GM21529 (cell line): ENCODE measurements at regions not wholly inside any gene's neighbourhood (a gene's known extent, or its start where the extent isn't known, plus 50 kb on each side); places are given as distances from the start of the nearest gene placed in this dataset.
"Not testable (repeated sequence)": the region's sequence is repeated elsewhere in the genome, so short reads cannot be mapped to it uniquely, and the experiment has no call there.

Experiments used
- ATAC-seq: cut with Tn5 transposase; IDR thresholded peaks from one replicate; pipeline ENCODE4 v1.9.1; 2021; ENCODE audit not compliant: unreplicated experiment

DNA sequence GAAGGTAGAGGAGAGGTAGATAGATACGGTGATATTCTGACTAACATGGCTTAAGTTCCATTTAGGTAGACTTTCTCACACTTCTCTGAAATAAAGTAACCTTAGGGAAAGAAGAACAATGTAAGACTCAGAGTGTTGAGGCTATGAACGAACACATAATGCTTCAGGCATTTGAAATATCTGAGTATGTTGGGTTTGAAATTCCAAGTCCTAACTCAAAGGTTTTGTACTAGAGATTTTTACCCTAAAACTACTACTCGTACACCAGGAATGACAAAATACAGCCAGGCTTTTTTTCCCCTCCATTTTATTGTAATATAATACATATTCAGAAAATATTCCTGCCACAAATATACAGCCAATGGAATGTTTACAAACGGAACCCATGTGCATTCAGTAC lies 592.6 kb downstream of the ETS1 start:
- ATAC-seq: no peak

DNA sequence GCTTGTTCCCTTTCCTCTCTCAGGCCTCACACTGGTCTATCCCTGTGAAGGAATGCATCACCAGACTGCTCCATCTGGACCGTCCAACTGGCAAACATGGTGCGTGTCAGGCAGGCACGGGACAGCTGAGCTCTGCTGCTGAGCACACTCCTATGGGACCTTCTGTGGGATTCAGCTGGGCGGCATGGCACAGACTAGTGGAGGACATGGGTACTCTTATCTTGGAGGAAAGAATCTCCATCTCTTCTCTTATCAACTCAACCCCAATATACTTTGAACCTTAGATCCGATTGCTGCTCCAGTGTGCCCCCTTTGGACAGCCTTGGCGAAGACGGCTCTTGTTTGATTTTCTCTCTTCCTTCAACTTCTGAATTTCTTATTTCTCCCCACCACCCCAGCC lies 593.6 kb downstream of the ETS1 start:
- ATAC-seq: no peak

DNA sequence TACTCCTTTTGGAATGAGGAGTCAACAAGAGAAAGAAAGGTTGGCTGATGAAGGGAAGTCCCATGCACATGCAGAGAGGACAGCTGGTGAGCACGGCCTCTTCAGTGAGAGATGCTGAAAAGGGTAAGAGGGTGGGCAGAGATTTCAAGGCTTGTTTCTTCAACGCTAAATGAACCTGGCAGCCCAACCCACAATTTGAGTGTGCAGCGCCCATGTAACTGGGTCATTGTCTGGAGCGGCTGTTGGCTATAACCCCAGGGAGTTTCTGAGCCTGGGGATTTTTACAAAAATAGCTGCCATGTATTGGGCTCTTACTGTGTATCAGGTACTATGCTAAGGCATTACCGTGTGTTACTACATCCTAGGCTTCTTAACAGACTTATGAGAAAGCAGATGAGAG lies 594.1 kb downstream of the ETS1 start:
- no peak for ATAC-seq

DNA sequence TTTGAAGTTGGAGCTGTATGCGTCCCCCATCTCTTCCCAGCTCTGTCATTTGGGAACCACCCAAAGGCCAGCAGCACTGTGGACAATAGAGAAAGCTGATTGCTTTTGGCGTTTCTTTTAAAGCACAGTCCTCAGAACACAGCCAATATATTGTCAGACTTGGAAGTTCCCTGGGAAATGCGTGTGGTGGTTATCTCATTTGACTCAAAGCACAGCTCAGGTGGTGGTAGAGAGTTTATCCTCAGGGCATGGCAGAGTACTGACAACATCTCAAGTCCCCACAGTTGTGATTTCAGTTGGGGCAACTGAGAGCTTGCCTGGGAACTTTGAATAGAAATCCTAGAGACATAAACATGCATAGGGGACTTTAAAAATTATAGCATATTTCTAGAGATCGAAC lies 601.3 kb downstream of the ETS1 start:
- no peak for ATAC-seq

DNA sequence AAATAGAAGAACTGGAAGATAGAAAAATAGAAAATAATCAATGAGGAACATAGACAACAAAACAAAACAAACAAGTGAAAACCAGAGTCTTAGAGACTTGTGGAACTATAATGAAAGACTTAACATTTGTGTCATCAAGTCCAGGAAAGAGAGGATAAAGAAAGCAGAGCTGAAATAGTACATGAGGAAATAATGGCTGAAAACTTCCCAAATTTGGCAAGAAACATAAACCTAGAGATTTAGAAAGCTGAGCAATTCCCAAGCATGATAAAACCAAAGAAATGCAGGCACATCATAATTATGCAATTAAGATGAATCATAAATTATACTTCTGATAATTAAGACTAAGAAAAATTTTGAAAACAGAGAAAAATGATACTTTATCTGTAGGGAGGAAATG lies 614.5 kb downstream of the ETS1 start:
- ATAC-seq: no peak

DNA sequence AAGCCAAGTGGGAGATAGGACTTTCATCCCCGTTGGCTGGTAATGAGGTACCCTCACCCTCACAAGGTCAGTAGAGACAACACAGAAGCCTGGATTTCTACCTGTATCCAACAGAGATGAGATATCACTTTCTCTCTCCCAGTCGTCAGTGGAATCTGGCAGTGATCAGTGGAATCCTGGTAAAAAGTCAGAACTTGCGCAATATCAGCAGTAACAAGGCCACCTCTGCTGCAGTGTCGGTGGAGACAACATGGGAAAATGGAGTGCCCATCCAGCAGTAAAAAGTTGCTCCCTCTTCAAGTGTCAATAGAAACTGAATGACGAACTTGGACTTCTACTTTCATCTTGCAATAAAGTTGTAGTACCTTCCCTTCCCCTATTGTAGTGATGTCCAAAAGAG lies 615.9 kb downstream of the ETS1 start:
- no peak for ATAC-seq

DNA sequence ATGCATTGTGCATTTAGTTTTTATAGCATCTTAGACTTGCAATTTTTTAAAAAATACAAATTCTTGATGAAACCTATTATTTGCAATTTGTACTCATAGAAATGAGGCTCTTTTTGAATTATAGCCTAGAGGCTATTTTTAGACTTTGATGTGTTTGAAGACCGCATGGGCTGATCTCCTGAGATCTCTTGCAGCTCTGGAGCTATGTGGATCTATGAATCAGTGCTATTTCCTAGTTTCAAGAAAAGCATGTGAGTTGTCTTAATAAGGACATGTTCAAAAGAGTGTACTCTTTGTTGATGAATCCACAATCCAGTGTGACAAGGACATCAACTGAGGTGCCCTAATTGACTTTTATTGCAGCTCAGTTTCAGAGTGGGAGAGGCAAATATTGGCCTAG lies 620.5 kb downstream of the ETS1 start:
- no peak for ATAC-seq

DNA sequence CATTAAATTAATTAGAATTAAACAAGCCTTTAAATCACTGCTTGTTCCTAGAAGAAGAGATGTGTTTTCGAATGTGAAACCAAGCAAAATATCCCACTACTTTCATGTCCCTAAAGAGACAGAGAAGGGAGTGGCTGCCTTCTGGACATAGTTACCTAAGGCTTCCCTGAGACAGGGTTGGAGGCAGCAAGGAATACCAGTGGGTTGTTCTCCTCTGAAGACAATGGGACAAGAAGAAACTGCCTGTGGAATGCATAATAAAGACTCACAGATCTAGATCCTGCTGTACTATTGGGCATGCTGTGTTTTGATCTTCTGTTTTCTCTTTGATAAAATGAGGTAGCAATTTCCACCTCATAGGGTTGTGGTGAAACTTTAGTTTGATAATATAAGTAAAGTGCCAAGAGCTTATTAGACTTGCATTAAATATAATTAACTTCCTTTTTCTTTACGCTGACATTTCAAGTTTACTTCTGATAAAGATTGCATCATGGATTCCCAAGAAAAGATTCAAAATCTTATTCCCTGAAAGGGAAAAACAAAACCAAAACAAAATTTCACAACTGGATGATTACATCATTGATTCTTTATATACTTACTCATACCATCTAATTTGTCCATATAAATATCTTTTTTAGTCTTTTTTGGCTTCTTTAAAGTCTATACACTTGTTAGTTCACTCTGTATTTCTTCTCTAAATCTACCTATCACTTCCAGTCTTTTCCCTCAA lies 621.3 kb downstream of the ETS1 start:
- ATAC-seq: no peak

DNA sequence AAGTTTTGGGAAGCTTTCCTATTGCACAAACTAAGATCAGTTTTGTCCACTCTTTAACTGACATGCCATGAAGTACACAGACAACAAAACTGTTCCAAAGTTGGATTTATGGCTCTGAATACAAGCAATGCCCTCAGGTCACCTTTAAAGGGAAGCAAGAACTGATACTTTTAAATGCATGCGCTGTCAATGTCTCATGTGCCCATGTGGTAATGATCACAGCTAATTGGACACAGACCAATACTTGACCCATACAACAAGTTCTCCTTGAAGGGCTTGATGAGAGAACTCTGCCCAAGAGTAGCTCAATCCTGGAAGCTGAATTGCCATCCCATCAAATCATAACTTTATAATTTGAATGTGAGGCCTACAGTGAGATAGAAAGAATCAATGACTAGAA lies 624.9 kb downstream of the ETS1 start:
- ATAC-seq: no peak

DNA sequence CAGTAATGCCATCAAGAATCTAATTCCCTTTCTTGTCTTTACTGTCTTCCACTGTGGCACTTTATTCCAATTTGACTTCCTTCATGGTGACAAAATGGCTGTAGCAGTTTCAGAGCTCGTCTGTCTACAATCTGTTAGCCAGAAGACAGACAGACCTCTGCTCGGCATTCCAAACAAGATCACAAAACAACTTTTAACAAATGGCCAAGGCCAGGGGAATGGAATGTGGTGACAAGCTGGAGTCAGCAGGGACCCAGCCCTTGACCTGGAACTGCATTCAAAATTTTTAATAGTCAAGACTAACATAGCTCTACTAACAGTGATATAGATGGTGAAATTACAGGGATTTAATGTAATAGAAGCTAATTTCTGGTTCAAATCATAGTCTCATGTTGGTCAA lies 637.2 kb downstream of the ETS1 start:
- ATAC-seq: no peak

DNA sequence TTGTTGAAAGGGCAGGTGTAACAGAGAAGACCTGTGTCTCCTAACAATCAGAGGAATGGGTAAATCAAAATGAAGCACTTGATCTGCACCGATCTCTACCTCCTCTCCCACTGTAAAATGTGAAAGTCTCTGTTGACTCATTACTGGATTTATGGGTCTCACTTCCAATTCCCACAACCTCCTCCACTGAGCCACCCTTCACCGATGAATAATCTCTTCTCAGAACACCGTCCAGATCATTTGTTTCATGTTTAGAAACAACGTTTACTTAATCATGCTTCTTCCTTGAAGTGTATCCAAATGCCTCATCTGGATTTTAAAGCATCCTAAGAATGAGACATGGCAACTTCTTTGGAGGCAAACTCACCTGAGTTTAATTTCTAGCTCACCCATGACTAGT lies 643.6 kb downstream of the ETS1 start:
- no peak for ATAC-seq

DNA sequence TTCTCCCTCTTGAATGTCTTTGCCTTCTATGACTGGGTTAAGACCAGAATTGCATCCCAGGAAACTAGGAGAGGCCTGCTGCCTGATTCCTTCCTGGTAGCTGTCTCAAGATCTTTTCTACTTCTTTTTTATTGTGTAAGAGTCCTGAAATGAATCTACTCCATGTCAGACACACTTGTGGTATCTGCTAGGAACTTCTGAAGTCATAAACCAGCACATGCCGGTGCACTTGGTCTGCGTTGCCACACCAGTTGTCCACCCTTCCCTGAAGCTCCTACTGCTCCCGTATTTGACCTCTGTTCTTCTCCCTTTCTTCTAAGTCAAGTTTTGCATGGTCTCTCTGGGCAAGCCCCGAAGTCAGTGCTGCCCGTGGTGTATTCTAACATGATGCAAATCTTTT lies 644.2 kb downstream of the ETS1 start:
- ATAC-seq: no peak

DNA sequence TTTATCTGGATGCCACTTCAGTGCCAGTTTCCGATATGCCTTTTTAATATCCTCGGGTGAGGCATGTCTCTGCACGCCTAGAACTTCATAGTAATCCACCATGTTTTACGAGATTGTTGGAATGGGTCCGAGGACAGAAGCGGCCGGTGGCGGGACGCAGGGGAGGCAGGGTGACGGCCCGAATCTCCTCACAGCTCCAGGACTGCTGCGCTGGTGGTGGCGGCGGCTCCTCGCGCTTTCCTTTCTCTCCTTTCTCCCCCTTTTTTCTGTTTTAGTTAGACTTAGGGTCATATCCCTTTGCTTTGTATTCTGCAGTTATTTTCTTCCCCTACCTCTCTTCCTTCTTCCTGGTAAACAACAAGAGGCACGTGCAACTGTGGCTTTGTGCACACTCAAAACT lies 645.8 kb downstream of the ETS1 start:
- ATAC-seq: not testable (repeated sequence)

DNA sequence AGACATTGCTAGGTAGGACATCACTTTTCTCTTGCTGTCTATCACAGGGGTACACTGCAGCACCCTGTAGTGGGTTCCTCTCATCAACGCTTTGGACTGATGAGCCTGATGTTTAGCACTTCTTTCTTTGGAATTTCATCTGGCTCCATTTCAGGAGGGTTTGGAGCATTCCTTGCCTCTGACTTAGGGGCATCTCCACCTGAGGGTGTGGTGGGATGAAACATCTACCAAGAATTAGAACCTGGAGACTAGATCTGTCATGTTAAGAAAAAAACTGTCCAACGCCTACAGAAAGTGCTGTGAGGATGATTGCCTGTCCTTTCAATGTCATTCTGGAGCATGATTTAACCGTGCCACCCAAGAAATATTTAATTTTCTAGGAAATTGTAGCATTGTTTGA lies 648.4 kb downstream of the ETS1 start:
- ATAC-seq: no peak

DNA sequence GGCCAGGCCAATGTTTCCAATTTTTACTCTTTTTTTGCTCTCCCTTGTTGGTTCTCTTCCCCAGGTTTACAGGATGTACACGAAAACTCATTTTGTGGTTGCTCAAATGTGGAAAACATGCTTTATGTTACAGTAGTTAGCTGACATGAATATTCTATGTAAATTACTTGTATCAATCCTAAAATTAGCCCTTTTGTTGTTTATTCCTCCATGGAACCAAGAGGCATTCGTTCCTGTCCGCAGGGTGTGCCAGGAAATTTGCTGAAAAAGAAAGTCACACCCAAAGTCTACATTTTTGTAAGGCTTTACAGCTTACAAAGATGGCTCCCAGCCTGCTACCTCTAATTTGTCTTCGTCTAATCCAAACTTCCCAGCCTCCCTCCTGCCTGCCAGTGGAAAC lies 652.3 kb downstream of the ETS1 start:
- ATAC-seq: no peak

DNA sequence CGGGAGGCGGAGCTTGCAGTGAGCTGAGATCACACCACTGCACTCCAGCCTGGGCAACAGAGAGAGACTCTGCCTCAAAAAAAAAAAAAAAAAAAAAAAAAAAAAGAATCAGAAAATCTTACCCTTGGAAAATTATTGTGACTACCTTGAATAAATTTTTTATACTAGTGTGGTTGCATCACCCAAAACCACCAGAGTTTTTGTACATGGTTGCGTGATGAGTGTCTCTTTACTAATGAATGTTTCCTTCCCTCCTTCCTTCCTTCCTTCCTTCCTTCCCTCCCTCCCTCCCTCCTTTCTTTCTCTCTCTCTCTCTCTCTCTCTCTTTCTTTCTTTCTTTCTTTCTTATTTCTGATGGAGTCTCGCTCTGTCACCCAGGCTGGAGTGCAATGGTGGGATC lies 653.4 kb downstream of the ETS1 start:
- ATAC-seq: not testable (repeated sequence)

DNA sequence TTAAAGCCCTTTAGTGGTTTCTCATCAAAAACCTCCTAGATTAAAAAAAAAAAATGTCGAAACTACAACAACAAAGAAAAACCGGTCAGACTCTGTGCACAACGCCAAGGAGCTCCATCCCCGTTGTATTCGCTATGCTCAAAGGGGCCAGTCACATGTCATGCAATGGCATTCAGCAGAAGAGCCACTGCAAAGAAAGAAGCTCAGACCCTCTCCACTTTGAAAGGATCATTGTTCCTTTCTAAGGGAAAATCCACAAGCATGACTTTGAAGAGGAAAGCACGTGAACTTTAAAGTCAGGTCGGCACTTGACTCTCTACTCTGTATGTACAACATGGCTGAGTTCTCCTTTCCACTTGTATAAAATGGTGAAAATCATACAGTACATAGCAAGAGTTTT lies 655.6 kb downstream of the ETS1 start:
- no peak for ATAC-seq

DNA sequence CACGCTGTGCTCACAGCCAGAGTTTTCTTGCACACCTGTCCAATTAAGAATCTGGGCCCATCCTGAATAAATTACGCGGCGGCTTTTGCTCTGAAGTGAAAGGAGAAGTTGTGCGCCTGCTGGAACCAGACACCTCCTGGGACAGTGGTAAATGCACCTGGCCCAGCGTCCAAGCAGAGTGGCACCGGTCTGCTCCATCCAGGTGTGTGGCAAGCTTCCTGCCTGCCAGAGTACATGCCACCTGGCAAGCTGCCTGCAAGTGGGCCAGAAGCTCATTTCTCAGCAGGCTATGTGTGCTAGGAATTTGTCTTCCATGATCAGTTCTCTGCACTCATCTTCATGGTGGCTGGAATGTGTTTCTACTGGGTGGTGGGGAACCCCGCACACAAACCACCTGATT lies 660.6 kb downstream of the ETS1 start:
- no peak for ATAC-seq

DNA sequence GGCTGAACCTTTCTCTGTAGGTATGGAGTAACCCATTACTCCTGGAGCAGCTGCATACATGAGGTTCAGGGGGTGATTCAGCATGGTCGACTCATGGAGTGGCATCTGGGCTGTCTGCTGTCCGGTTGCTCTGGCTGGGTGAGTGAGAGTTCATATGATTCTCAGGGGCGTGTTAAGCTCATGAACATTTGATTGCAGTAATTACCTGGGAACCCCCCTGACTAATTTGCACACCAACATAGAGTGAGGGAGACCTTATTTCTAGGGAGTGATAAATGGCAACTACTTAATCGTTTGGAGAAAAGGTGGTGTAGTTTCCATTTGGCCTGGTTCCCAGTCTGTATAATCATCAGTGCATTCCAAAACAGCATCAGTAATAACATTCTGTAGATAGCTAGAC lies 661.9 kb downstream of the ETS1 start:
- ATAC-seq: no peak

DNA sequence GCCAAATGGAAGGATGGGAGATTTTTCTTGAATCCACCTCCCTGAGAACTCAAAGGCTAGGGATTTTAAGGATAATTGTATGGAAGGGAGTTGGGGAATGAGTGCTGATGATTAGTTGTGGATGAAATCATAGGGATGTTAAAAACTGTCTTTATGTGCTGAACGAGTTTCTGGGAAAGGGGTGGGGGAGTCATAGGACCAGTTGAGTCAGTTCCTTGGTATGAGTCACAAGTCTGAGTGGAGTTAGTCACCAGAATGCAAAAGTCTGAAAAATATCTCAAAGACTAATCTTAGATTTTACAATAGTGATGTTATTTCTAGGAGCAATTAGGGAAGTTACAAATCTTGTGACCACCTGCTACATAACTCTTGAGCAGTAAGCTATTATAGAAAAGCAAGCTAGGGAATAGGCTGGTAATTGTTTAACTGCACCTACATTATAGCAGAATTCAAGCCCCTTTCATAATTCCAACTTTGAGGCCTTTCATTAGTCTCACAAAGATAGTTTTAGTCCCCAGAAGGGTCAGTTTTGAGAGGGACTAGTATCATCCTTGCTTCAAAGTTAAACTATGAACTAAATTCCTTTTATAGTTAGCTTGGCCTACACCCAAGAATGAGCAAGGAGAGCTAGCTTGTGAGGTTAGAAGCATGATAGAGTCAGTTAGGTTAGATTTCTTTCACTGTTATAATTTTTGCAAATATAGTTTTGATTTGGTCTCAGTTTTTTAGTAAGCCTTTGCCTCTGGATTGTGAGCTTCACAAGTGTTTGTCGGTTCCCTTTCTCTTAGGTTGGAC lies 668.0 kb downstream of the ETS1 start:
- ATAC-seq: no peak

DNA sequence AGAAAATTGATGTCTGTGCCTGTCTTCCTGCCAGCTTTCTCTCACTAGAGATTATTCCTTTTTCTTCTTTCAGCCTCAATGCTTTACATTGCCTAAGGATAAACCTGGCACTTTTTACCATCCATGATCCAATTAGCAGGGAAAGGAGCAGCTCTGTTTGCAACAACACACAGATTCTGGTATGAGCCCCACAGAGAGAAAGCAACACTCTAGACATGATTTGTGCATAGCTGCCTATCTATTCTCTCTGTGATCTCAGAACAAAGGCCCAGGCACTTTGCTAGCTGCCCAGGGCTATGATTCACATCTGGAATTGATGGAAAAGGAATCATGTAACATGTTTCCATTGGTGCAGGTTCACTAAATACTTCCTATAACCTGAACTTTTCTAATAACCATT lies 685.0 kb downstream of the ETS1 start:
- ATAC-seq: no peak

DNA sequence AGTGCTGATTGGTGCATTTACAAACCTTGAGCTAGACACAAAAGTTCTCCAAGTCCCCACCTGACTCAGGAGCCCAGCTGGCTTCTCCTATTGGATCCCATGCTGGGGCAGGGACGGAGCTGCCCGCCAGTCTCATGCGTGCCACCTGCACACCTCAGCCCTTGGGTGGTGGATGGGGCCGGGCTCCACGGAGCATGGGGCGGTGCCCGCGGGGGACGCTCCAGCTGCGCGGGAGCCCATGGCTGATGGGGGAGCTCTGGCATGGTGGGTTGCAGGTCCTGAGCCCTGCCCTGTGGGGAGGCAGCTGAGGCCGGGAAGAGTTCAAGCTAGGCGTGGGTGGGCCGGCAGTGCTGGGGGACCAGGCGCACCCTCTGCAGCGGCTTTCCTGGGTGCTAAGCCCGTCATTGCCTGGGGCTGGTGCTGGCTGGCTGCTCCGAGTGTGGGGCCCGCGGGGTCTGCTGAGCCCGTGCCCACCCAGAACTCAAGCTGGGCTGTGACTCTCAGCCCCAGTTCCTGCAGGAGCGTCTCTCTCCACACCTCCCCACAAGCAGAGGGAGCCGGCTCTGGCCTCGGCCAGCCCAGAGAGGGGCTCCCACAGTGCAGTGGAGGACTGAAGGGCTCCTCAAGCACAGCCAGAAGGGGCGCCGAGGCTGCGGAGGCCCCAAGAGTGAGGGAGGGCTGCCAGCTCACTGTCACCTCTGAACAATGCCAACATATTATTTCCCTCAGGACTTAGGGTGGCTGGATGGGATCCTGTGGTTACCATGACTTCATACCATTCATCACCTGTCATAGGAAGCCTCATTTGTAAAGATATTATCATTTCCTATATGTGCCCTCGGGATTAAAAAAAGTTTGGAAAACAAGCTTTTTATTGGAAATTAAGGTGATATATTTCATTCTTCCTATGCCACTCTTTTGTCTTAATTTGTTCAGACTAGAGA lies 688.7 kb downstream of the ETS1 start:
- ATAC-seq: no peak
